HG03060 (cell line): ENCODE measurements at regions not wholly inside any gene's neighbourhood (a gene's known extent, or its start where the extent isn't known, plus 50 kb on each side); places are given as distances from the start of the nearest gene placed in this dataset.

Experiments used
- ATAC-seq: cut with Tn5 transposase; IDR thresholded peaks from one replicate; pipeline ENCODE4 v1.9.1; 2021; ENCODE audit warnings: low read depth, moderate number of reproducible peaks; ENCODE audit not compliant: unreplicated experiment

DNA sequence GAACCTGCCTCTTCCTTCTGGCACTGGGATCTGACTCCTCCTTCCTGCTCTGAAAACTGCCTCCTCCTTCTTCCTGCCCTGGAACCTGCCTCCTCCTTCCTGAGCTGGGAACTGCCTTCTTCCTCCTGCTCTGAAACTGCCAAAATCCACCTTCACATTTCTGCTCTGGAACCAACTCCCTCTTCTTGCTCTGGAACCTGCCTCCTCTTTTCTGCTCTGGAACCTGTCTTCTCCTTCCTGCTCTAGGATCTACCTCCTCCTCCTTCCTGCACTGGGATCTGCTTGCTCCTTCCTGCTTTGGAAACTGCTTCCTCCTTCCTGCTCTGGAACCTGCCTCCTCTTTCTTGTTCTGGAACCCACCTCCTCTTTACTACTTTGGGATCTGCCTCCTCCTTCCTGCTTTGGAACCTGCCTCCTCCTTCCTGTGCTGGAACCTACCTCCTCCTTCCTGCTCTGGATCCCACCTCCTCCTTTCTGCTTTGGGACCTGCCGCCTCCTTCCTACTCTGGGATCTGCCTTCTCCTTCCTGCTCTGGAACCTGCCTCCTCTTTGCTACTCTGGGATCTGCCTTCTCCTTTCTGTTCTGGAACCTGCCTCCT is 315.5 kb downstream of the PRL start:
- no peak for ATAC-seq

DNA sequence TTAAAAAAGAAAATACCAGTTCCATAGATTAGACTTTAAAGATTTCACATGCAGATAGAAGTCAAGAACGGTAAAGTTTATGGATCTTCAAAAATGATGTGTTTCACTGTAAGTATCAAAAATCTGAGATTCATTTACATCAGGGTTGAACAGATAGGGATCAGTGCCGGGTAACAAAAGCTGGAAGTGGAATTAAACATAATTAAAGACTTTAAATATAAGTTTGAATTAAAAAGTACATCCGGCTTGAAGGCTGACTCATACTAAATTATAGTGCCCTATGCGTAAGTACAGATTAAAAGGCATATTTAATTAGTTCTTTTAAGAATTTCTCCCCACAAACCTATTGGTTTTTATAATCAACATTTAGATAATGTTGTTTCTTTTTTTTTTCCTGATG is 312.7 kb downstream of the PRL start:
- no peak for ATAC-seq

DNA sequence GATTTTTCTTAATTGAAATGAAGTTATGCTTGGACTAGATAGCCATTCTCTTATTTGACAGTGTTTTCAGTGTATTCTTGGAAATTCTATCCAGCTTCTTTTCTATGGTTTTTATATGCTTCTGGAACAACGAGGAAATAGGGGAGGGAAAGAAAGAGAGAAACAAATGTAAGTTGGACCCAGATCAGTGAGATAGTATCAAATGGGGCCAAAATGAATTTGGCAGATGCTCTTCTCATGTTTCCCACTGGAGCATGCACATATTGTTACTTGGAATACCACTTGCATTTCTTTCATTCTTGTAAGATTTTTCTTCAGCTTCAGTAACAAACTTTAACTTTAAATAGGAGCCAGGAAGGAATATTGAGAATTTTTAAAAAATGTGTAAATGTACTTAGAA is 312.3 kb downstream of the PRL start:
- ATAC-seq: no peak

DNA sequence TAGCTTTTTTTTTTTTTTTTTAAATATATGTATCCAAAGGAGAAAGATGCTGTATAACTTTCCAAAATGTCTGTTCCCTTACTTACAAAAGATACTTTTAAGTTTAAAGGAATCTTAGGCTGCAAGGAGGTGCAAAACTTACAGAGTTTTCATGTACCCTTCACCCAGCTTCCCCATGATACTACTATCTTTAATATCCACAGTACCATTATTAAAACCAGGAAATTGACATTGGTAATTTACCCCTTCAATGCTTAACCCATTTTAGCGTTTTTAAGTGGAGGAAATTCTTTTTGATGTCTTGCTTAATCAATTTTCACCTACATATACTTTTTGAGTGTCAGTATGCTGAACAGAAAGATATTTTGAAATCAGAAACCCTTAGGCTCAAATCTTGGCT is 310.9 kb downstream of the PRL start:
- ATAC-seq: no peak

DNA sequence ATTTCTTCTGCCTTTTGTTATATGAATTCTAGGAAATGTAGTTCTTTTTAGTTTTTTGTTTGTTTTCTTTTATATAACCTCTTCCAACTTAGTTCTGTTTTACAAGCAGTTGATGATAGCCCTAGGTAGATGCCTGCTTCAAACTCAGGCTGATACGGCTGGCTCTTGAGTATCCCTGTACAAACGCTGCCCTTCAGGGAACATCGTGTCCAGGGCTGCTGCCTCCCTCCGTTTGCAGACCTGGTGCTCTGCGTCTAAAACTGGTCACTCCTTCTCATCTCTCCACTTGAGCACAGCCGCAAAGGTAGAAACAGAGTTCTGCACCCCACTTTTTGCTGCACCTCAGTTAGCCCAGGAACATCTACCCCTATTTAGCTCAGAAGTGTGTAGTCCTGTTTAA is 310.1 kb downstream of the PRL start:
- ATAC-seq: no peak

DNA sequence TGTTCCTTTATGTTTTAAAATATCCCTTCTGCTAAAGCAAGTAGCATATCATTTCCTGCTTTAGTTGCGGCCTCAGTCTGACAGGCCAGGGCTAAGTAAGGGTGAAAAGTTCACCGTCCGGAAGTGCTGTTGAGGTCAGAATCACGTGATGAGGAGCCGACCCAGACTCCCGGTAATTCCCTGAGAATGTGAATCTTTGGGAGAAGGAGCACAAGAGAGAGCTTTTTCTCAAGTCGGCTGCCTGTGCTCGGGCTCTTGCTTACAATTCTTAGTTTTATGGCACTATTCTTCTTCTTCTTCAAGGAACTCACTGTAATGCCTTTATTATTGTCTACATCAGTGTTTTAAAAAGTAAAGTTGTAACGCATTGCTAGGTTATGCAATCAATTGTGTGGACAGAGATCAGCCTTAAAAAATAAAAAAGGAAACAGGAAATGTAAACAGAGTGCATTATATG is 309.3 kb downstream of the PRL start:
- no peak for ATAC-seq

DNA sequence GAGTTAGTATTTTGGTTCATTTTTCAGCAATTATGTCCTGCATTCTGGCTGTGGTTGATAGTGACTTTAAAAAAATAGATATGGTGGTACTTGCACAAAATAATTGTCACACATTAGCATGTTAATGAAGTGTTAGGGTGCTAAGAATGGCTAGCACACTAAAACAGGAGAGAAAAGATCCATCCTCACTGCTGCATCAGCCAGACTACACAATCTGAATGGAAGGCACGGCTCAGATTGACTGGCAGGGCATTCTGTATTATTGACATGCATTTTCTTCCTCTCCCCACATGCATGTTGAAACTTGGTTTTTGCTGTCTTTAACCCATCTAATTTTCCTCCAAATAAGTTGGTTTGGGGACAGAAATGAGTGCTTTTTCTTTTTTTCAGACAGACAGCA is 306.3 kb downstream of the PRL start:
- ATAC-seq: no peak

DNA sequence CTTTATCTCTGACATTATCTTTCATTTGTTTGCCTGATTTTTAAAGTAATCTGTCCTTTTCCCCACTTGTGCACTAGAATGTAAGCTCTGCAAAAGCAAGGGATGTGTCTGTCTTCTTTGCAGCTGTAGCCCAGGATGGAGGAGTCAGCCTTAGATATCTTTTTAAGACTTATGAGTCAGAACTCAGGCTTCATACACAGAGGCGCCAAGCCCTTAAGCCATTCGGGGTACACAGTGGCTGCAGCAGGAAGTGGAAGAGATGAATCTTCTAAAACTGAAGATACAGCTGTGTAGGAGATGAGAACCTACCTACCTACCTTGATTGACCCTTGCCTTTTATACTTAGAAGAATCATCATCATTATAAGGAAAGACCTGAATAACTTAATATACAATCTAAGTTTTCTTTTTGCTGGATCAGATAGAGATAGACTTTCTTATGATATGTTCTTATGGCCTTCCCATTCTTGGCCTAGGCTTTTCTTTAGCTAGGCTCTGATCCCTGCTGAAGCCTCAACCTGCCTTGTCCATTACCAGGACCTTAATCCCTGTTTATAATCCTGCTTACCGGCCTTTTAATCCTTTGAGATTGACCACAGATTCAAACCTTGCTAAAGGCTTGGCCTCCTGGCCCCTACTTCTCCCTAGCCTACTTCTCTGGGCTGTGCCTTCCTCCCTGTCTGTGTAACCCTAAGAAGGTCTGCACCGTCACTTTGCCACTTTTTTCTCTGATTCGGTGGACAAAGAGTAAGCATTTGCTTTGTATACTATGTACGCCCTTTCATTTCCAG is 304.5 kb downstream of the PRL start:
- ATAC-seq: no peak

DNA sequence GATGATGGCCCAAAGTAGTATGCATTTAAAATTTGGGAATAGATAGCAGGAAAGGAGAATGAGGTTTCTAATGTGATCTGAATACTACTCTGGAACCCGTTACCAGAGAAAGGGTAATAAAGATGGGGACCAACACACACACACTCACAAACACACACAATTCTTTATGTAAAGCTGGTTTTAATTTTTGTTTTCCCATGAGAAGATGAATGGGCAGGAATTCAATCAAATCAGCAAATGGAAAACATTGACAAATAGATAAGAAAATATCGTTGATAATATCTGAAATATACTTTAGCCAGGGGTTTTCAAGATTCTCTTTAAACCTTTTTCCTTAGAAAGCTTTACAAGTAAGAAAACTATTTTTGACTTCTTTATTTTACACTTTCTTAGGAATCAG is 303.0 kb downstream of the PRL start:
- ATAC-seq: no peak

DNA sequence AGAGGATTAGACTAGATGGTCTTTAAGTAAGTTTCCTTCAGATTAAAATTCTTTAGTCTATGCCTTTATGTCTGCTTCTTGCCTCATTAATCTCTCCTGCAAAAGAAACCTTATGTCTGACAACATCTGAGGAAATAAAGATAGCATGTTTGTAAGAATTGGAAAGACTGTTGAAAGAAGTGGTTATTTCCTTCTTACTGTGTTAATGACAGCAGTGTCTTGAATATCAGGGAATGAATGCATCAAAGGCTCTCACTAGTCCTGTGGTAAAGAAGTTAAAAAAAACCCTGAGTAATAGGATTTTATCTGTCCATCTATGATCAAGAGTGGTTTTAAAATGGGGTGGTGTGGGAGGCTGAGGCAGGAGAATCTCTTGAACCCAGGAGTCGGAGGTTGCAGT is 302.0 kb downstream of the PRL start:
- ATAC-seq: no peak

DNA sequence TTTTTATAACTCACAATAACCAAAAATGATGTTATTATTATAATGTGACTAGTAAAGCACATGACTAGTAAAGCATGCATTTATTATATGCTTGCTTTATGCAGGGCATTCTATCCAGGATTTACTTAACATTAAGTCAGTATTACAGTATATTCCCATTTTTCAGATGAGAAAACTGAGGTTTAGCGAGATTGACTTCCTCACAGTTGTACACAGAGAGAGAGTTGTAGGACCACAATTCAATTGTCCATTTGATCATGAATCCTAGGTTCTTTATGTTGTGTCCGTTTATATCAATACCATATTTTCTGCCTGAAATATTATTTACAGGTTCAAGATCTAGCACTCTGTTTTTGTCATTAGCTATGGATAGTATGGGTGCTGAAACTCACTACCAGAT is 301.5 kb downstream of the PRL start:
- no peak for ATAC-seq

DNA sequence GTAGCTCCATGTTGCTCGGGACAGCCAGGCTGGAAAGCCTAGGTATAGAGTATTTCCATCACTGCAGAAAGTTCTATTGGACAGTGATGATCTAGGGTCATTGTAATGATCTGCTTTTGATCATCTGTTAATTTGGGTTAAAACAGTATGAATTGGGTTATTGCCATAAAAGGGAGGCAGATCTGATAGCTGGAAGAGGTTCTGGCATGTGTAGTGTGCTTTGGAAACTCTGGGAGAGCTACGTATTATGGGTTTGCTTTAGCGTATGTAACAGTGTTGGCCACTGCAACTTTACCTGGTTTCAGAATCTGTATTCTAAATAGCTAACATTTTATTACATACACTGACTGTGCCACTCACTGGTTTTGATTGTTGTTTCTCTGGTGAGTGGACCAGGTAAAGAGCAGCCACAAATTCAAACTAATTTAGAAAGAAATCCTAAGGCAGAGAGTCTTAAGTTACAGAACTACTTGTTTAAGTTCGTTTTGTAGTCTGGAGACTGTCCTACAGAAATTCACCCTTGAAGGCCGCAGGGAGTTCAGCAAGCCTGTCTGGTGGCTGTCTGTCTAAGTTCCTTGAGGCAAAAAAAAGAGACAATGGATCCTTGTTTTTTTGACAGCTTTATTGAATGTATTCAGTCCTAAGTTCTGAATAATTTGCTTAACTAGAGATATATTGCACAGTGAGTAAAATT is 300.3 kb downstream of the PRL start:
- no peak for ATAC-seq

DNA sequence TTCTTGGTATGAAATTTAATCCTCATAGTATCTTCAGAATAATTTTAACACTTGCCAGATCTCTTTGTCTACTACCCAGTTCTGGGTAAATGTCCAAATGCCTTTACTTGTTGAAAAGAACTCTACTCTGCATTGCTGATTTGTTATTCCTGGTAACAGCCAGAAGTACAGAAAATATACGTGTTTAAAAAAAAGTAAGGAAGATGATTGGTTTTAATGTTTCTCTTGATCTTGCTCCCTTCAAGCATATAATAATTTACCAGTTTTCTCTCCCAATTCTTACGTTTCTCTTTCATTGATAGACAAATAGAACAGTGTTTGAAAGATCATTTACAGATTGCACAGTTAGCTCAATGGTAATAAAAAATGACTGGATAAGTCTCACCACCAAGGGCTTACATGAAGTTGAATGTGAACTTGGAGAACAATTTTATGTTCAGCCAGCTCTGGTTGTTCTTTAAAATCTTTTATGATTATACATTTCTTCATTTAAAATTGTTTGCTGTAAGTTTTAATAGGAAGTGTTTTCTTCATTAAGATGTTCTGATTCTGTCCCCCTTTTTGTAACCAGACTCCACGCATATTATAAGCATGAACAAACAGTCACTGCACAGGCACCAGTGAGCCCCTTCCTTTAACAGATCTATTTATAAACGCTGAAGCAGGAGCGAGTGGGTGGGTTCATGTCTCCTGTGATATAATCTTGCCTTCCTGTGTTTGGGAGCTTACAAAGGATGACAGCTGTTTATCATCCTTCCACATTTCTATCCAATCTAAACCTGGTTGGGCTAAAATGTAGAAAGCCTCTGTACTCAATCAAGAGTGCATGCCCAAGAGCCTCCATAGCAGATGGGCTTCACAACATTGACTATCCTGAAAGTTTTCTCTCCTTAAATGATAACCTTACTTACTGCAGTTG is 299.5 kb downstream of the PRL start:
- no peak for ATAC-seq

DNA sequence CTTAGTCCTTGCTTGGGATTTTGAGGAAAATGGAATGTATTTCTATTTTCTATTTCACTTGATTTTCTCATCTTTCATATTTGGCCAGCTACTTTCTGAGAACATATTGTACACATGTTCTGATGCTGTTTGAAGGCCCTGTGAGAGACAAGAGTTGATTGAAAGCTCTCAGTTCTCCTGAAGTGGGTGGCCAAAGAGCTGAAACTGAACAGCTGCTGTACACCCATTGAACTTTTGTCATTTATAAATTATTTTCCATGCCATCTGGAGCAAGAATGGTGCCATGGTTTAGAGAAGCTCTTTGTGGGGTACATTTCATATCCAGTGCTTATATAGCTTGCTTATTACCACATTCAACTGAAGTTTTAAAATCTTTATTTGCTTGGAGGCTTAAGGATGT is 298.3 kb downstream of the PRL start:
- no peak for ATAC-seq

DNA sequence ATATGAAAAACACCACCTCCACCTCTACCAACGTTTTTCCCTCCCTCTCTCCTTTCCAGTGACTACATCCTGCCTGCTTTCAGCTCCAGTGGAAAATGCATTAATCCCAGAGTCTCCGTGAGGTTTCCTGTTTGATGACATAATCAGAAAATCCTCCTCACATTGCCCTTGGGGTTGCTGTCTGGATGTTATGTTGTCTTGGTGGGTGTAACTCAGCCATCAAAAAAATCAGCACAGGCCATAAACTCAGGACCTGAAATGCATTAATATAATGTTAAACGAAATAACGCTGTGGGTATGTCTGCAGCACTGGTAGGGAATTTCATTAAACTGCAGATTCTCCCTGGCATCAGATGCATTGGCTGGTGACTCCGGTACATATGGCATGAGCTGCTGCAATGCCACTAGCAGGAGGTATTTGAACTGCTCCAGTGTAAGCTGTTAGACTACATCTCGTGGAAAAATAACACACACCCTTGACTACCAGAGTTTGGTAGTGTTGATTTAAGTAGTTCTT is 297.8 kb downstream of the PRL start:
- no peak for ATAC-seq

DNA sequence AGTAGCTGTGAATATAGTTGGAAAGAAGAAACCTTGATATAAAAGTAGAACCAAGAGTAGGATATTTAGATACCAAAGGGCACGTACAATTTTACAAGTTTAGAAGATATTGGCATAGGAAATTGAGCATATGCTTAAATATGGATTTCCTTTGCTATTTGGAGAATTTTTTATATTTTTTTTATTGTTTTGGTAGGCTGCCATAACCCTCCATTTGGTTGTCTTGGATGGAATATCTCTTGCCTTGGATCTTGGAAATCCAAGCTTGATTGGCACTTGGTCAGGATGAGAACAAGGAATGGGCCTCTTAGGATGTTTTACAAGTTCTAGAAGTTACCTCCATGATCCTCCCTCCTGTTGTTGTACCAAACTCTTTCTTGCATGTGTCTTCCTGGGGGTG is 297.1 kb downstream of the PRL start:
- no peak for ATAC-seq

DNA sequence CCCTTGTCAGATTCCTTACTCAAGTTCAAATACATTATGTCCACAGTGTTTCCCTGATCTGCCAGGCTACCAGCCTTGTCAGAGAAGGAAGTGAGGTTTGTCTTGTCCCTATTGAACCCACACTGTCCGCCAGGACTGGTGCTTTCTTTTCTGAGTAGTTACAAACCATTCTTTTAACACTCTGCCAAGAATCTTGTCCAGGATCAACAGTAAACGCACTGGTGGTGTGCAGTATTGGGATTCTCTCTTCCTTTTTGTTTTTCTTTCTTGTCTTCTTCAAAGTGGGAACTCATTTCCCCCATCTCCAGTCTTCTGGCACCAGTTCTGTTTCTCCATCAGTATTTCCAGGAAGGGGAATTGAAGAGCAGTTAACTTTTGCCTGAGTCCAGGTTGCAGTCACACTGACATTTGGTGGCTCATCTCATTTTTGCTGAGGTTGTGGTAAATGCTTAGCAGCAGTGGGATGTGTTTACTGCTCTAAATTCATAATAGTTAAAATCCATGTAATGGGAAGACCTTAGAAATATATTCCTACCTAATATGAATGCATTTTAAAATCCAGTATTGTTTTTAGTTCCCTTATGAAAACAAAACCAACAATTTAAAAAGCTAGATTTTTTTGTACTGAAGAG is 295.3 kb downstream of the PRL start:
- no peak for ATAC-seq

DNA sequence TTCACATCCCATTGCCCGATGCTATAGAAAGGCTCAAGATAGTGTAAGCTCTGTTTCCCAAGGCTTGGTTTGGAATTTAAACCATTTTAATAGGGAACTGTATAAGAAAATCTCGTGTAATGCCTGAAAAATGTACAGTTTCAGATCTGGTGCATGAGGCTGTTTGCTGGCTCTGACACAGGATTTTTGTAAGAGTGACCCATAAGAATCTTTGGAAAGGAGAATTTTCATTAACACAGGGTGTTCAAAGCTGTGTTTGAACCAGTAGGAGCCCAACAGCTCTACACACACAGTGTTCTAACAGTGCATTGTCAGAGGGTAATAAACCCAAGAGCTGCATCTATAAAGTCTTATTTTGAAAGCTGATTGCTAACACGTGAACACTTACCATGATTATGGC is 293.5 kb downstream of the PRL start:
- no peak for ATAC-seq

DNA sequence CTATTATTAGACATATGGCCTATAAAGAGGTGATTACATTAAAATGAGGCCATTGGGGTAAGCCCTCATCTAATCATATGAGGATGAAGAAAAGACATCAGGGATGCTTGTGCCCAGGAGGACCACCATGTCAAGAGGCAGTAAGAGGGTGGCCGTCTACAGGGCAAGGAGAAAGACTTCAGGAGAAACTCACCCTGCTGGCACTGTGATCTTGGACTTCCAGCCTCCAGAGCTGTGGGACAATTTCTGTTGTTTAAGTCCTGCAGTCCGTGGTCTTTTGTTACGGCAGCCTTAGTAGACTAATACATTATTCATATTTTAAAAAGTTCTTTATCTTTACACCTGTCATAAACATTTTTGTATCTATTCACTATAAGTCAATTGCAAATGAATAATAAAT is 290.0 kb downstream of the PRL start:
- no peak for ATAC-seq

DNA sequence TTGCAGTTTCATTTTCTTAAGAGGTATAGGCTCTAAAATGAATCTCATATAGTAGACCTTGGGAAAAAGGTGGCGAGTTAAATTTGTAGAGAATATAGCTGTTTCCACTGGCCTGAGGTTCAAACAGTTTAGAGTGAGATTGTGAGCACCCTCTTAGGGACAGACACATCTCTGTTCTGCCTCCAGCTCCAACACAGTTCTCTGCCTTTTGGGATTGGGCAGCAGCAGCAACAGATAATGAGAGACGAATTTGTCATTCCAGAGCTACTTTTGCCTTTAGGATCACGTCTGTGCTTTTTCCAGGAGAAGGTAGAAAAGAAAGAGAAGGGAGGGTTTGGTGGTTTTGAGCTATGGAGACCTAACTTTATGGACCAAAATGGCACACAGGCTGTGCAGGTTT is 289.4 kb downstream of the PRL start:
- ATAC-seq: no peak
